ENCODE measurements at regions not wholly inside any gene's neighbourhood (a gene's known extent, or its start where the extent isn't known, plus 50 kb on each side); places are given as distances from the start of the nearest gene placed in this dataset.
A peak's percentile ranks its signal among the peaks of the same experiment; 100 is the strongest.

- no peak for TF ChIP-seq USF1 (CRISPR knock-in tag; IDR thresholded peaks at IDR 0.05)
- TF ChIP-seq ZNF423 (CRISPR knock-in tag; IDR thresholded peaks at IDR 0.05), result peak; percentile 47; the same call in 1 of the 2 replicates
- H3K4me3 Mint-ChIP-seq, result no peak overlapping the region
- H3K36me3 Mint-ChIP-seq, result 0 out of 2 replicates have a peak, but pooled peaks cover 2% of the 10 kb centered on the region
- peaks cover 19% of the 10 kb centered on the region for H3K27me3 Mint-ChIP-seq (ENCODE audit: low read depth)
- CTCF ChIA-PET, result interaction anchor here (0.6 to 5.0 kb wide), 6 partner anchors 17 to 467 kb away, joined by 3 to 38 read pairs (median 4); partner anchors contain the start of gene IGFBP5
- POLR2A ChIA-PET, result no interaction called here
- no peak for DNase-seq (ENCODE audit: low spot score)
- peaks cover 33% of the 10 kb centered on the region for H3K4me1 Mint-ChIP-seq
- H3K27ac Mint-ChIP-seq, result no peak overlapping the region
- H3K9me3 Mint-ChIP-seq, result no peaks in the 10 kb centered on the region; the same call in 1 of the 2 replicates
- ATAC-seq, result peak; percentile 75
Measured at GRCh38 chr2:216300906-216301305, 71.4 kb downstream of the MARCHF4 start.

- 0 out of 2 replicates have a peak, but pooled peaks cover 2% of the 10 kb centered on the region for H3K36me3 Mint-ChIP-seq
- ATAC-seq, result peak; percentile 45
- CTCF ChIA-PET, result interaction anchor here (0.5 to 5.0 kb wide), 3 partner anchors 15 to 168 kb away, joined by 3 to 38 read pairs (median 3); no protein-coding TSS in a partner anchor
Measured at GRCh38 chr2:216299588-216299987, 72.7 kb downstream of the MARCHF4 start.

GRCh38 chr2:216298719-216299495, 73.4 kb downstream of the MARCHF4 start:
- DNase-seq (ENCODE audit: low spot score), result no peak
- no peak overlapping the region for H3K4me3 Mint-ChIP-seq
- 0 out of 2 replicates have a peak, but pooled peaks cover 2% of the 10 kb centered on the region for H3K36me3 Mint-ChIP-seq
- peaks cover 36% of the 10 kb centered on the region for H3K4me1 Mint-ChIP-seq
- H3K27me3 Mint-ChIP-seq (ENCODE audit: low read depth), result peaks cover 19% of the 10 kb centered on the region
- ChIA-PET POLR2A (interaction anchor here (1.0 kb wide), 1 partner anchor 10 kb away, joined by 3 read pairs; no protein-coding TSS in a partner anchor), CTCF (interaction anchor here (0.5 kb wide), 1 partner anchor 169 kb away, joined by 3 read pairs; no protein-coding TSS in a partner anchor)
- no peaks in the 10 kb centered on the region; the same call in 1 of the 2 replicates for H3K9me3 Mint-ChIP-seq
- H3K27ac Mint-ChIP-seq, result no peak overlapping the region
- no peak for ATAC-seq
- TF ChIP-seq STAT6 (CRISPR knock-in tag; conservative IDR thresholded peaks at IDR 0.05; ENCODE audit: low read depth) (no peak), TP53 (CRISPR knock-in tag; IDR thresholded peaks at IDR 0.05) (no peak), MYBL2 (CRISPR knock-in tag; IDR thresholded peaks at IDR 0.05) (no peak), NR3C1 (CRISPR knock-in tag; conservative IDR thresholded peaks at IDR 0.05; ENCODE audit: low read depth) (no peak), AR (CRISPR knock-in tag; IDR thresholded peaks at IDR 0.05) (no peak), ZNF281 (CRISPR knock-in tag; IDR thresholded peaks at IDR 0.05) (no peak), SOX15 (CRISPR knock-in tag; IDR thresholded peaks at IDR 0.05) (no peak)

More at GRCh38 chr2:216299588-216299987, 72.7 kb downstream of the MARCHF4 start:
- peaks cover 19% of the 10 kb centered on the region for H3K27me3 Mint-ChIP-seq (ENCODE audit: low read depth)
- no peak for DNase-seq (ENCODE audit: low spot score)
- peaks cover 33% of the 10 kb centered on the region for H3K4me1 Mint-ChIP-seq
- H3K27ac Mint-ChIP-seq, result no peak overlapping the region
- POLR2A ChIA-PET, result interaction anchor here (1.0 kb wide), 1 partner anchor 10 kb away, joined by 3 read pairs; no protein-coding TSS in a partner anchor
- no peaks in the 10 kb centered on the region; the same call in 1 of the 2 replicates for H3K9me3 Mint-ChIP-seq
- TF ChIP-seq ESRRA (CRISPR knock-in tag; IDR thresholded peaks at IDR 0.05; ENCODE audit: borderline replicate concordance), result no peak
- TF ChIP-seq MYBL2 (CRISPR knock-in tag; IDR thresholded peaks at IDR 0.05), result no peak
- TF ChIP-seq USF2 (CRISPR knock-in tag; IDR thresholded peaks at IDR 0.05), result no peak
- no peak for TF ChIP-seq USF1 (CRISPR knock-in tag; IDR thresholded peaks at IDR 0.05)
- no peak overlapping the region for H3K4me3 Mint-ChIP-seq
